IMR-90 (cell line): ENCODE measurements at regions not wholly inside any gene's neighbourhood (a gene's known extent, or its start where the extent isn't known, plus 50 kb on each side); places are given as distances from the start of the nearest gene placed in this dataset.

Source experiments
- ATAC-seq: fragments of 200-7000 bp; cut with Tn5 transposase; 2 replicates; pipeline ENCODE4 v1.9.1; 2020; ENCODE audit warnings: low read depth, mild to moderate bottlenecking, moderate library complexity
- BruUV-seq: library from RNA; stranded (reverse); fragments of 400-500 nt; replicated peaks from 2 replicates; lab custom pipeline; 2021; lab: Mats Ljungman, UMichigan
- CTCF ChIA-PET: fragments of 300-600 bp; formaldehyde crosslinking; extraction: SDS; loops from one replicate; lab custom pipeline; 2021; ENCODE audit warnings: antibody characterized with exemption; lab: Yijun Ruan, JAX
- POLR2A ChIA-PET: fragments of 300-600 bp; sonication (Branson Sonifier 250); formaldehyde crosslinking; loops from one replicate; lab custom pipeline; 2022; ENCODE audit warnings: antibody characterized with exemption; ENCODE audit not compliant: unreplicated experiment; lab: Charles Lee
- DNase-seq: peaks from one replicate; pipeline ENCODE4 v3.0.0; 2013
- H2AFZ ChIP-seq: replicated peaks from 2 replicates; pipeline ENCODE3; 2013; ENCODE audit warnings: low read length, mild to moderate bottlenecking; ENCODE audit not compliant: poor library complexity
- H2AK5ac ChIP-seq: 2 replicates; pipeline ENCODE4 v1.6.1; 2013; ENCODE audit warnings: low read depth, low read length, inconsistent platforms
- H2AK9ac ChIP-seq: replicated peaks from 2 replicates; pipeline ENCODE3; 2013; ENCODE audit warnings: mild to moderate bottlenecking, low read depth, low read length, moderate library complexity; ENCODE audit not compliant: poor library complexity
- H2BK120ac ChIP-seq: 2 replicates; pipeline ENCODE4 v1.6.1; 2013; ENCODE audit warnings: low read depth, low read length, inconsistent platforms
- H2BK15ac ChIP-seq: 3 replicates; pipeline ENCODE4 v1.6.1; 2013; ENCODE audit warnings: low read depth, low read length, inconsistent platforms
- H2BK20ac ChIP-seq: 2 replicates; pipeline ENCODE4 v1.6.1; 2013; ENCODE audit warnings: low read depth, mild to moderate bottlenecking, inconsistent platforms, low read length, moderate library complexity
- H2BK5ac ChIP-seq: 2 replicates; pipeline ENCODE4 v1.6.1; 2013; ENCODE audit warnings: mild to moderate bottlenecking, low read depth, low read length, inconsistent platforms; ENCODE audit not compliant: poor library complexity, severe bottlenecking
- H3K14ac ChIP-seq: replicated peaks from 2 replicates; pipeline ENCODE4 v1.6.1; 2013; ENCODE audit warnings: low read depth, low read length, inconsistent platforms
- H3K18ac ChIP-seq: 2 replicates; pipeline ENCODE4 v1.6.1; 2013; ENCODE audit warnings: low read depth, low read length, control low read depth
- H3K23ac ChIP-seq: 2 replicates; pipeline ENCODE4 v1.6.1; 2013; ENCODE audit warnings: low read depth, low read length, inconsistent platforms
- H3K27ac ChIP-seq: 2 replicates; pipeline ENCODE4 v1.5.1; 2013; ENCODE audit warnings: mild to moderate bottlenecking, control low read depth, low read length; ENCODE audit not compliant: insufficient read depth
- H3K27me3 ChIP-seq: 2 replicates; pipeline ENCODE4 v1.6.1; 2013; ENCODE audit warnings: low read length; ENCODE audit not compliant: control insufficient read depth, insufficient read depth
- H3K36me3 ChIP-seq: 2 replicates; pipeline ENCODE4 v1.6.1; 2013; ENCODE audit warnings: low read length, mixed read lengths; ENCODE audit not compliant: control insufficient read depth, insufficient read depth
- H3K4ac ChIP-seq: 2 replicates; pipeline ENCODE4 v1.6.1; 2013; ENCODE audit warnings: low read depth, low read length, inconsistent platforms
- H3K4me1 ChIP-seq: 2 replicates; pipeline ENCODE4 v1.6.1; 2013; ENCODE audit warnings: low read length, mixed read lengths; ENCODE audit not compliant: control insufficient read depth, insufficient read depth
- H3K4me2 ChIP-seq: 2 replicates; pipeline ENCODE4 v1.6.1; 2013; ENCODE audit warnings: low read depth, mild to moderate bottlenecking, control low read depth, low read length, moderate library complexity
- H3K4me3 ChIP-seq: 2 replicates; pipeline ENCODE4 v1.5.1; 2013; ENCODE audit warnings: low read depth, mild to moderate bottlenecking, control low read depth, low read length, moderate library complexity; ENCODE audit not compliant: insufficient read depth
- H3K56ac ChIP-seq: 2 replicates; pipeline ENCODE4 v1.6.1; 2013; ENCODE audit warnings: low read length, inconsistent platforms; ENCODE audit not compliant: insufficient read depth; ENCODE audit errors: extremely low read depth
- H3K79me1 ChIP-seq, 2 experiments: 2 replicates each; pipeline ENCODE4 v1.6.1; 2013; ENCODE audit warnings: low read length in 2 of 2, inconsistent platforms in 1 of 2, low read depth in 1 of 2
- H3K9ac ChIP-seq: 2 replicates; pipeline ENCODE4 v1.6.1; 2013; ENCODE audit warnings: low read depth, low read length, control low read depth
- H3K9me1 ChIP-seq: 2 replicates; pipeline ENCODE4 v1.6.1; 2013; ENCODE audit warnings: low read length, inconsistent platforms; ENCODE audit not compliant: insufficient read depth
- H3K9me3 ChIP-seq: 2 replicates; pipeline ENCODE4 v1.6.1; 2013; ENCODE audit warnings: low read length; ENCODE audit not compliant: control insufficient read depth, insufficient read depth
- H4K20me1 ChIP-seq: 2 replicates; pipeline ENCODE4 v1.6.1; 2013; ENCODE audit warnings: low read length, inconsistent platforms; ENCODE audit not compliant: insufficient read depth
- H4K5ac ChIP-seq: 2 replicates; pipeline ENCODE4 v1.6.1; 2013; ENCODE audit warnings: mild to moderate bottlenecking, low read depth, low read length, control low read depth
- H4K8ac ChIP-seq, 2 experiments: 2 replicates each; pipeline ENCODE4 v1.6.1; 2013; ENCODE audit warnings: low read depth in 2 of 2, low read length in 2 of 2, control low read depth in 1 of 2, inconsistent platforms in 1 of 2
- H4K91ac ChIP-seq: 2 replicates; pipeline ENCODE4 v1.6.1; 2013; ENCODE audit warnings: low read depth, low read length, inconsistent platforms; ENCODE audit not compliant: insufficient read depth
- CEBPB ChIP-seq: IDR thresholded peaks from 2 replicates; pipeline ENCODE4 v1.6.1; 2012; ENCODE audit warnings: low read depth, low read length, improper control_type of control experiment
- CHD1 ChIP-seq: IDR thresholded peaks from 2 replicates; pipeline ENCODE4 v1.6.1; 2012; ENCODE audit warnings: low read depth, low read length, improper control_type of control experiment
- FOS ChIP-seq: fragments of 150-350 bp; IDR thresholded peaks from 2 replicates; pipeline ENCODE4 v1.6.1; 2016; ENCODE audit warnings: low read depth, low read length
- MAFK ChIP-seq: IDR thresholded peaks from 2 replicates; pipeline ENCODE4 v1.6.1; 2012; ENCODE audit warnings: low read depth, low read length, improper control_type of control experiment
- MAZ ChIP-seq: IDR thresholded peaks from 2 replicates; pipeline ENCODE4 v1.6.1; 2012; ENCODE audit warnings: low read depth, mild to moderate bottlenecking, low read length, improper control_type of control experiment, moderate library complexity, borderline replicate concordance
- MXI1 ChIP-seq: IDR thresholded peaks from 2 replicates; pipeline ENCODE4 v1.6.1; 2012; ENCODE audit warnings: low read depth, mild to moderate bottlenecking, low read length, moderate library complexity, borderline replicate concordance
- NFE2L2 ChIP-seq: fragments of 150-350 bp; IDR thresholded peaks from 2 replicates; pipeline ENCODE4 v1.6.1; 2016; ENCODE audit warnings: low read depth, mild to moderate bottlenecking, low read length
- POLR2A ChIP-seq: IDR thresholded peaks from 2 replicates; pipeline ENCODE4 v1.6.1; 2012; ENCODE audit warnings: mild to moderate bottlenecking, low read depth, low read length
- RAD21 ChIP-seq: IDR thresholded peaks from 2 replicates; pipeline ENCODE4 v1.6.1; 2012; ENCODE audit warnings: low read length, improper control_type of control experiment
- RCOR1 ChIP-seq: IDR thresholded peaks from 2 replicates; pipeline ENCODE4 v1.6.1; 2012; ENCODE audit warnings: mild to moderate bottlenecking, low read length, improper control_type of control experiment; ENCODE audit not compliant: insufficient replicate concordance
- RFX5 ChIP-seq: IDR thresholded peaks from 2 replicates; pipeline ENCODE4 v1.8.0; 2012; ENCODE audit warnings: low read depth, mild to moderate bottlenecking, low read length, moderate library complexity
- SMC3 ChIP-seq: fragments of 150-350 bp; IDR thresholded peaks from 2 replicates; pipeline ENCODE4 v1.6.1; 2016; ENCODE audit warnings: low read depth, mild to moderate bottlenecking, antibody characterized with exemption, low read length, moderate library complexity
- WGBS, 2 experiments: methylation state at CpG; one replicate each; pipeline versions ENCODE4 v1.1.5 to v1.1.7; 2013; ENCODE audit warnings: missing lambda C conversion rate in 2 of 2; ENCODE audit not compliant: insufficient read length in 1 of 2; ENCODE audit errors: extremely low coverage in 2 of 2; 5-methylcytosine and 5-hydroxymethylcytosine counted together
- dilution Hi-C: fragments of 300-500 bp; cut with HindIII; formaldehyde crosslinking; loops from one replicate; pipeline ENCODE4 v1.14.3; 2018; ENCODE audit warnings: low sequenced_read_pairs; ENCODE audit not compliant: unreplicated experiment
- in situ Hi-C: fragments of 300-500 bp; cut with MboI; formaldehyde crosslinking; loops from 3 replicates; pipeline ENCODE4 v1.14.3; 2019; ENCODE audit warnings: low sequenced_read_pairs, inconsistent platforms, mixed read lengths
- intact Hi-C: fragments of 100-400 bp; cut with micrococcal nuclease; formaldehyde crosslinking; loops from 2 replicates; pipeline ENCODE4 v1.10.0; 2022
- TF ChIP-seq, protein P1 (sequence below): fragments of 150-350 bp; IDR thresholded peaks from 2 replicates; pipeline ENCODE4 v1.6.1; 2016; ENCODE audit warnings: low read depth, mild to moderate bottlenecking, low read length, moderate library complexity, borderline replicate concordance
- TF ChIP-seq, protein P2 (sequence below): fragments of 150-350 bp; IDR thresholded peaks from 2 replicates; pipeline ENCODE4 v1.6.1; 2017; ENCODE audit warnings: mild to moderate bottlenecking, antibody characterized with exemption, low read length, low read depth
- TF ChIP-seq, protein P3 (sequence below): conservative IDR thresholded peaks from 2 replicates; pipeline ENCODE4 v1.5.1; 2012; ENCODE audit warnings: mild to moderate bottlenecking, low read depth, low read length, improper control_type of control experiment

DNA sequence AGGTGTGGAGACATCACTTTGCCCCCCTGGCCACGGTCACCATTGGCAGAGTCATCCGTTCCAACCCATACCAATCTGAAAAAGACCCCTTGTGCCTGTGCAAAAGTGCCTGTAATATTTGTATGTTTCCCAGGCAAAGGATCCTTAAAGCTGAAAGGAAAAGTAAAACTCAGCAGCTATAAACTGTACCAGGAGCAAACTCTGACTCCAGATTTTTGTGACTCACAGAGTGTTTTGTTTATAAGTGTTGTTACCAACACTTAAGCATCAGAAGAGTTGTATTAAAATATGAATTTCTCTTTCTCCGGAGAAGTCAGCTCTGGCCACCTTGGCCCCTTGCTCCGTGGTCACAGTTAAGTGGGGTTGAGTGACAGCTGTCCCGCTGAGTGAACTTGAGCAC, 75.9 kb downstream of the IRX6 start:
- ChIA-PET CTCF (no interaction called here), POLR2A (no interaction called here)
- Histone ChIP-seq H3K9ac (no peak overlapping the region), H3K27me3 (no peaks in the 10 kb centered on the region), H3K4me2 (no peak overlapping the region), H3K36me3 (no peaks in the 10 kb centered on the region), H2BK120ac (no peak overlapping the region), H2AK9ac (no peak overlapping the region), H3K14ac (no peak overlapping the region), H4K5ac (no peak overlapping the region), H3K27ac (no peak overlapping the region), H4K91ac (no peak overlapping the region), H3K4me1 (no peaks in the 10 kb centered on the region), H3K4me3 (no peak overlapping the region), H3K9me1 (no peaks in the 10 kb centered on the region), H2AK5ac (no peak overlapping the region), H2AFZ (no peak overlapping the region), H2BK5ac (no peak overlapping the region), H4K8ac (no peak overlapping the region), H3K56ac (no peak overlapping the region), H4K20me1 (no peaks in the 10 kb centered on the region), H3K23ac (no peak overlapping the region), H3K9me3 (no peaks in the 10 kb centered on the region), H3K79me1 (no peaks in the 10 kb centered on the region), H2BK15ac (no peak overlapping the region), H2BK20ac (no peak overlapping the region), H3K4ac (no peak overlapping the region), H3K18ac (no peak overlapping the region)
- DNase-seq (no peak), ATAC-seq (no peak)
- no TSS peak for BruUV-seq
- intact Hi-C loops (no loop called here), in situ Hi-C loops (no loop called here), dilution Hi-C loops (no loop called here)
- TF ChIP-seq MAFK, result no peak
- TF ChIP-seq NFE2L2, result no peak
- TF ChIP-seq, protein P1, sequence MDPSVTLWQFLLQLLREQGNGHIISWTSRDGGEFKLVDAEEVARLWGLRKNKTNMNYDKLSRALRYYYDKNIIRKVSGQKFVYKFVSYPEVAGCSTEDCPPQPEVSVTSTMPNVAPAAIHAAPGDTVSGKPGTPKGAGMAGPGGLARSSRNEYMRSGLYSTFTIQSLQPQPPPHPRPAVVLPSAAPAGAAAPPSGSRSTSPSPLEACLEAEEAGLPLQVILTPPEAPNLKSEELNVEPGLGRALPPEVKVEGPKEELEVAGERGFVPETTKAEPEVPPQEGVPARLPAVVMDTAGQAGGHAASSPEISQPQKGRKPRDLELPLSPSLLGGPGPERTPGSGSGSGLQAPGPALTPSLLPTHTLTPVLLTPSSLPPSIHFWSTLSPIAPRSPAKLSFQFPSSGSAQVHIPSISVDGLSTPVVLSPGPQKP, result no peak
- no peak for TF ChIP-seq MAZ
- TF ChIP-seq CEBPB, result no peak
- TF ChIP-seq POLR2A, result no peak
- TF ChIP-seq, protein P2, sequence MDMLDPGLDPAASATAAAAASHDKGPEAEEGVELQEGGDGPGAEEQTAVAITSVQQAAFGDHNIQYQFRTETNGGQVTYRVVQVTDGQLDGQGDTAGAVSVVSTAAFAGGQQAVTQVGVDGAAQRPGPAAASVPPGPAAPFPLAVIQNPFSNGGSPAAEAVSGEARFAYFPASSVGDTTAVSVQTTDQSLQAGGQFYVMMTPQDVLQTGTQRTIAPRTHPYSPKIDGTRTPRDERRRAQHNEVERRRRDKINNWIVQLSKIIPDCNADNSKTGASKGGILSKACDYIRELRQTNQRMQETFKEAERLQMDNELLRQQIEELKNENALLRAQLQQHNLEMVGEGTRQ, result no peak
- TF ChIP-seq FOS, result no peak
- no peak for TF ChIP-seq CHD1
- TF ChIP-seq, protein P3, sequence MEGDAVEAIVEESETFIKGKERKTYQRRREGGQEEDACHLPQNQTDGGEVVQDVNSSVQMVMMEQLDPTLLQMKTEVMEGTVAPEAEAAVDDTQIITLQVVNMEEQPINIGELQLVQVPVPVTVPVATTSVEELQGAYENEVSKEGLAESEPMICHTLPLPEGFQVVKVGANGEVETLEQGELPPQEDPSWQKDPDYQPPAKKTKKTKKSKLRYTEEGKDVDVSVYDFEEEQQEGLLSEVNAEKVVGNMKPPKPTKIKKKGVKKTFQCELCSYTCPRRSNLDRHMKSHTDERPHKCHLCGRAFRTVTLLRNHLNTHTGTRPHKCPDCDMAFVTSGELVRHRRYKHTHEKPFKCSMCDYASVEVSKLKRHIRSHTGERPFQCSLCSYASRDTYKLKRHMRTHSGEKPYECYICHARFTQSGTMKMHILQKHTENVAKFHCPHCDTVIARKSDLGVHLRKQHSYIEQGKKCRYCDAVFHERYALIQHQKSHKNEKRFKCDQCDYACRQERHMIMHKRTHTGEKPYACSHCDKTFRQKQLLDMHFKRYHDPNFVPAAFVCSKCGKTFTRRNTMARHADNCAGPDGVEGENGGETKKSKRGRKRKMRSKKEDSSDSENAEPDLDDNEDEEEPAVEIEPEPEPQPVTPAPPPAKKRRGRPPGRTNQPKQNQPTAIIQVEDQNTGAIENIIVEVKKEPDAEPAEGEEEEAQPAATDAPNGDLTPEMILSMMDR, result no peak
- TF ChIP-seq RFX5, result no peak
- TF ChIP-seq SMC3, result no peak
- no peak for TF ChIP-seq RCOR1
- TF ChIP-seq RAD21, result no peak
- no peak for TF ChIP-seq MXI1
- no CpG with 5 or more reads among the region's 5 CpGs for WGBS, 2 experiments
